ENCODE measurements at regions not wholly inside any gene's neighbourhood (a gene's known extent, or its start where the extent isn't known, plus 50 kb on each side); places are given as distances from the start of the nearest gene placed in this dataset.

DNA sequence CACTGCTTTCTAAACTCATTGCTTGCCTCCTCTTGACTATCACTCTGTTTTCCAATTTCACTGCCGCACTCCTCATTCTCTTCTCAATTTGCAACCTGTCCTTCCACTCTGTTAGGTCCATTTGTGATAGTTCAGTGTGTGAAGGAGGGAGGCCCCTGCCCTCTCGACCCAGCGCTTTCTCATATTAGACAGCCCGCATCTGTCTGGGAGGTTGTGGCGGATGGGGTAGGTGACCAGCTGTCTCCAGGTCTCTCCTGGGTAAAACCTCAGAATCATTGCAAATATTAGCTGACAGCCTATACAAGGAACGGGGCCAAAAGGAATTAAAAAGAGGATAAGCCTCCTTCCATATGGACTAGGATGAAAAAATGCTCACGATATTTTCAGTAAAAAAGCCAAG, 358.3 kb downstream of the SHQ1 start:
- H3K27ac ChIP-seq: no peak overlapping the region
- H3K36me3 ChIP-seq (ENCODE audit: insufficient read depth): no peaks in the 10 kb centered on the region
- no peak overlapping the region for H3K9ac ChIP-seq
- H3K4me1 ChIP-seq (ENCODE audit: low read depth, poor library complexity, severe bottlenecking): no peaks in the 10 kb centered on the region
- no peak overlapping the region for H2AFZ ChIP-seq (ENCODE audit: low read depth)
- no peak overlapping the region for H3K4me3 ChIP-seq (IDR thresholded peaks at IDR 0.05; ENCODE audit: insufficient read depth, low read depth, low read length)
- no peaks in the 10 kb centered on the region for H3K79me2 ChIP-seq (ENCODE audit: insufficient read depth, low read depth)
- H3K4me2 ChIP-seq: no peak overlapping the region
- no peaks in the 10 kb centered on the region for H4K20me1 ChIP-seq (ENCODE audit: insufficient read depth)
- no peaks in the 10 kb centered on the region for H3K27me3 ChIP-seq (ENCODE audit: insufficient read depth, low read depth)
- TF ChIP-seq, protein P1, sequence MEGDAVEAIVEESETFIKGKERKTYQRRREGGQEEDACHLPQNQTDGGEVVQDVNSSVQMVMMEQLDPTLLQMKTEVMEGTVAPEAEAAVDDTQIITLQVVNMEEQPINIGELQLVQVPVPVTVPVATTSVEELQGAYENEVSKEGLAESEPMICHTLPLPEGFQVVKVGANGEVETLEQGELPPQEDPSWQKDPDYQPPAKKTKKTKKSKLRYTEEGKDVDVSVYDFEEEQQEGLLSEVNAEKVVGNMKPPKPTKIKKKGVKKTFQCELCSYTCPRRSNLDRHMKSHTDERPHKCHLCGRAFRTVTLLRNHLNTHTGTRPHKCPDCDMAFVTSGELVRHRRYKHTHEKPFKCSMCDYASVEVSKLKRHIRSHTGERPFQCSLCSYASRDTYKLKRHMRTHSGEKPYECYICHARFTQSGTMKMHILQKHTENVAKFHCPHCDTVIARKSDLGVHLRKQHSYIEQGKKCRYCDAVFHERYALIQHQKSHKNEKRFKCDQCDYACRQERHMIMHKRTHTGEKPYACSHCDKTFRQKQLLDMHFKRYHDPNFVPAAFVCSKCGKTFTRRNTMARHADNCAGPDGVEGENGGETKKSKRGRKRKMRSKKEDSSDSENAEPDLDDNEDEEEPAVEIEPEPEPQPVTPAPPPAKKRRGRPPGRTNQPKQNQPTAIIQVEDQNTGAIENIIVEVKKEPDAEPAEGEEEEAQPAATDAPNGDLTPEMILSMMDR (conservative IDR thresholded peaks at IDR 0.05; ENCODE audit: low read depth, low read length): no peak

DNA sequence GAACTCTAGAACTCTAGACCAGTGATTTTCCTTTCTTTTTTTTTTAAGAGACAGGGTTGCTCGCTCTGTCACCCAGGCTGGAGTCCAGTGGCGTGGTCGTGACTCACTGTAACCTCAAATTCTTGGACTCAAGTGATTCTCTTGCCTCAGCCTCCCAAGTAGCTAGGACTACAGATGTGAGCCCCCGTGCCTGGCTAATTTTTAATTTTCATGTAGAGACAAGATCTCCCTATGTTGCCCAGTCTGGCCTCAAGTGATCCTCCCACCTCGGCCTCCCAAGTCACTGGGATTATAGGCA, 359.6 kb downstream of the SHQ1 start:
- Histone ChIP-seq H2AFZ (ENCODE audit: low read depth) (no peak overlapping the region), H3K79me2 (ENCODE audit: insufficient read depth, low read depth) (no peaks in the 10 kb centered on the region), H3K27me3 (ENCODE audit: insufficient read depth, low read depth) (no peaks in the 10 kb centered on the region), H3K9ac (no peak overlapping the region), H4K20me1 (ENCODE audit: insufficient read depth) (no peaks in the 10 kb centered on the region), H3K4me2 (no peak overlapping the region), H3K4me3 (IDR thresholded peaks at IDR 0.05; ENCODE audit: insufficient read depth, low read depth, low read length) (no peak overlapping the region), H3K27ac (no peak overlapping the region), H3K4me1 (ENCODE audit: low read depth, poor library complexity, severe bottlenecking) (no peaks in the 10 kb centered on the region), H3K36me3 (ENCODE audit: insufficient read depth) (no peaks in the 10 kb centered on the region)
- TF ChIP-seq, protein P1 (conservative IDR thresholded peaks at IDR 0.05; ENCODE audit: low read depth, low read length): no peak

DNA sequence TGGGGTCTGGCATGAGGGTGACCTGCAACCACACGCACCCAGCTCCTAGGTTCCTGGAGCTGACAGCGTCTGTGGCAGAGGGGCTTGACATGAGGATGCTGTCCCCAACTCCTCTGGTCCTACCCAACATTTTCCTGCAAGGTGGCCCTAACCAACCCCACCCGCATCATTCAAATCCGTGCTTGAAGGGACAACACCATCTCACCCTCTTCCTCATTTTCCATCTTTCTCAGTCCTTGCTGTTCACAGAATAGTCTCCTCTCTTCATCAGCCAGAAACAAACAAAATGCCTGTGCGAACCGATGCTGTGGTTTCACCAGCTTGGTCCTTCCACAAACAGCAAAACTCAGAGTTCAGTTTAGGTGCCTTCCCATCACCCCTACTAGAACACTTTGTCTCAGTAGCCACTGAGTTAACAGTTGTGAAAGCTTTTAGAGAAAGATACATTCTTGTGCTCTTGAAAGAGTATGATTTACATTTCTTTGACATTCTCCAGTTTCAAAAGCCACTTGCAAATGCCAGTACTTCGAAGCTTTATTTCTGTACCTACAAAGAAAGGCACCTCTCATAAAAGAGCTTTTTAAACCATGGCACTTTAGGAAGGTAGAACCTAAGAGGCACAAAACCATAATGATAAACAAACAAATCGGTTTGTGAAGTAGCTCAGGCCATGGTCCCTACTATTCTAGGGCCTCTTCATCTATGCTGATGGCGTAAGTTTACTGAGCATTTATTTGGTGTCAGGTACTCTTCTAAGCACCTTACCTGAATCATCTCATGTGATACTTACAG, 360.1 kb downstream of the SHQ1 start:
- H3K4me1 ChIP-seq (ENCODE audit: low read depth, poor library complexity, severe bottlenecking): peaks cover 3% of the 10 kb centered on the region

DNA sequence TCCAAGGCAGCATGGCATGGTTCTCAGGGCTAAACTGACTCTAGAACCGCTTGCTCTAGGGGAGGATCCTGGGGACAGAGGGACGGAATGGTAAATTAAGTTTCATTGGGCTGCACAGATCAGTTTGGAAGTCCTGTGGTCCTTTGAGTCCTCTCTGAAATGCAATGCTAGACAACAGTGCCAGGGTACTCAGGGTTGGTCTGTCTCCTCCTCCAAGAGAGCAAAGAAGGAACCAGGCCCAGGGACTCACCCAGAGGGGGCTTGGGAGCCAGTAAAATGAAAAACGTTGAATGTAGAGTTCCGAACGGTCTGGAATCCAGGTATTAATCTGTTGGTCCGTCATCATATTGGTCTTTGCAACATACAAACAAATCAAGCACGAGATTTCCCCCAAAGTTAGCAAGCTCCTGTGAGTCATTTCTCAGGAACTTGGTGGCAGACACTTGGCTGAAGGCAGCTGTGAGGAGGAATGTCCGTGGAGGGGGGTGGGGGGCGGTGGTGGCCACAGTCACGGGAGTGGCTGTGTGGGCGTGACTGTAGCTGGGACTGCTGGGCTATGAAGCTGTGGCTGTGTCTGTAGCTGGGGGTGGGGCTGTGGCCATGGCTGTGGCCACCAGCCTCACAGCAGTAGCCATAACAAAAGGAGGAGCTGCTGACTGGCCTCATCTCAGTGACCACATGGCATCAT, 361.0 kb downstream of the SHQ1 start:
- Histone ChIP-seq H2AFZ (ENCODE audit: low read depth) (no peak overlapping the region), H3K27ac (no peak overlapping the region), H3K27me3 (ENCODE audit: insufficient read depth, low read depth) (no peaks in the 10 kb centered on the region), H3K4me1 (ENCODE audit: low read depth, poor library complexity, severe bottlenecking) (peaks cover 3% of the 10 kb centered on the region), H3K79me2 (ENCODE audit: insufficient read depth, low read depth) (no peaks in the 10 kb centered on the region), H3K4me3 (IDR thresholded peaks at IDR 0.05; ENCODE audit: insufficient read depth, low read depth, low read length) (no peak overlapping the region), H3K36me3 (ENCODE audit: insufficient read depth) (no peaks in the 10 kb centered on the region), H3K4me2 (no peak overlapping the region), H3K9ac (no peak overlapping the region), H4K20me1 (ENCODE audit: insufficient read depth) (no peaks in the 10 kb centered on the region)
- TF ChIP-seq, protein P1 (conservative IDR thresholded peaks at IDR 0.05; ENCODE audit: low read depth, low read length): no peak

More for the DNA sequence above, 360.1 kb downstream of the SHQ1 start:
- Histone ChIP-seq H3K9ac (no peak overlapping the region), H4K20me1 (ENCODE audit: insufficient read depth) (no peaks in the 10 kb centered on the region), H3K27me3 (ENCODE audit: insufficient read depth, low read depth) (no peaks in the 10 kb centered on the region), H3K27ac (no peak overlapping the region), H3K79me2 (ENCODE audit: insufficient read depth, low read depth) (no peaks in the 10 kb centered on the region), H3K36me3 (ENCODE audit: insufficient read depth) (no peaks in the 10 kb centered on the region), H2AFZ (ENCODE audit: low read depth) (no peak overlapping the region), H3K4me3 (IDR thresholded peaks at IDR 0.05; ENCODE audit: insufficient read depth, low read depth, low read length) (no peak overlapping the region), H3K4me2 (no peak overlapping the region)
- TF ChIP-seq, protein P1 (conservative IDR thresholded peaks at IDR 0.05; ENCODE audit: low read depth, low read length): no peak
